ENCODE measurements at regions not wholly inside any gene's neighbourhood (a gene's known extent, or its start where the extent isn't known, plus 50 kb on each side); places are given as distances from the start of the nearest gene placed in this dataset.

- DNase-seq (ENCODE audit: low read depth in 3 of 3) = no peak
Observed at GRCh38 chr11:134647066-134647743, 235.2 kb upstream of the B3GAT1 start.

- no peak for DNase-seq (ENCODE audit: low read depth in 3 of 3)
Observed at GRCh38 chr11:134646561-134646960, 234.5 kb upstream of the B3GAT1 start.

- DNase-seq (ENCODE audit: low read depth in 3 of 3) = no peak
Observed at GRCh38 chr11:134645576-134645975, 233.5 kb upstream of the B3GAT1 start.

- DNase-seq (ENCODE audit: low read depth in 3 of 3) = no peak
Observed at GRCh38 chr11:134644476-134645456, 232.7 kb upstream of the B3GAT1 start.

DNA sequence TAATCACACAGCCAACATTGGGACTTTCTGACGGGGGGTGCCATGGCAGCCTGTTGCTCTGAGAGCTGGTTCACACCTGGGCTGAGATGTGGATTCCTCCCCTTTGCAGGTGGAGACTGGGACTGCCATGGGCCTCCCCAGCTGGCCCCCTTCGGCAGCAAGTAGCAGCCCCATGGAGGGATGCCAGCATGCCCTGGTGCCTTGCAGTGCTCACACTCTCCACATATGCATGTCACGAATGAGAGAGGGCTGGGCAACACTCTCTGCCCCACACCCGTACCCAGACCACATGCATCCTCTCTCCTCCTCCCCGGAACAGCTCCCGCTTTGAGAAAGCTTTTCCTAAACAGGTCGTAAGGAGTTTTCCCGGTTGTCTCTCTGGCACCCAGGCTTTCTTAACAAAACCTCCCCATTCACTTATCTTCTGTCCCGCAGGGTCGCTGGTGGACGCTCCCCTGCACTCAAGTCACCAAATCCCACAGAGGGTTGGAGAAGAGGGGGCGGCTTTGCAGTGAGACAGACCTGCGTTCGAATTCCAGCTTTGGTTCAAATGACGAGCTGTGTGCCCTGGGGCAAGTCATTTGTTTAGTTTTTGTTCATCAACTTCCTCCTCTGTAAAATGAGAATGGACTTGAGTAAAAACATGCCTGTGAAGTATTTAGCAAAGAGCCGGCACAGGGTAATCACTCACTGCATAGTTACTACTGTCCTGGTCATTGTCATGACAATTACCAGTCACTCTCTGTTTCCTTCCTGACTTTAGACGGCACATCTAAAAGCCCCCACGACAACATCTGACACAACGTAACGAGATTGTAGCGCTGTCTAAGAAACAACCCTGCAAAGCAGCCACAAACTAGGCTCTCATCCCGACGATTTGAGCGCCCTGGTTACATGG, 231.3 kb upstream of the B3GAT1 start:
- no peak for DNase-seq (ENCODE audit: low read depth in 3 of 3)

DNA sequence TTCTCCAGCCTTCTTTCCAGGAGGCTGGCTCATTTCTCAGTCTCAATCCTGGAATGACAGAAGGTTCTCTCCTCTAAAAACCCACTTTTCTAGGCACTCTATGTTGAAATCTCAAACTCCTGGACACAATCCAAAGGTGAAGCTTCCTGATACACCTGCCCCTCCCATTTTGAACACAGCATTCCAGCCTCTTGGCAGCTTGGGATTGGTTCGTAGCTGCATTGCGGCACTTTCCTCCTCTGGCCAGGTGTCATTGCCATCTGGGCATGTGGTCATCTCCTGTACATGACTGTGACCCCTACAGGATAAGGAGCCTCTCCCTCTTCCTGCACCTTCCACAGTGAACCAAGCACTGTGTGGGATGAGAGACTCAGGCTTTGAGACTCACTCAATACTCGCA, 230.2 kb upstream of the B3GAT1 start:
- no peak for DNase-seq (ENCODE audit: low read depth in 3 of 3)

GRCh38 chr11:134640971-134641968, 229.2 kb upstream of the B3GAT1 start:
- DNase-seq (ENCODE audit: low read depth in 3 of 3) = no peak

DNA sequence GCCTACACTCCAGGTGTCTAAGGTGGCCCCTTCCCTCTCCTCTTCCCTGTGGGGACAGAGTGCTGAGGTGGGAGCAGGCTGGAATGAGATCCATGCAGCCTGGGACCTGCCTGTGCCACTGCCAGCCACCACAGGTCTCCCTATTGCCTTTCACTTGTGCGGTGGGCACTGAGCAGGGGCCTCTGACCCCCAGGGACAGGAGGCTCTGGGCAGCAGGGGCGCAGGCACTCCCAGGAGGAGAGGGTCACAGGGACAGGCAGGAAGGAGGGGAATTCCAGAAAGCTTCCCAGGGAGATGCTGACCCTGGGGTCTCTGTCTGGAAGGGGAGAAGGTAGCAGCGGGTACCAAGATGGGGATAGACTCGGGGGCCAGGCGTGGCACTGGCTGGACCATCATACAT, 228.5 kb upstream of the B3GAT1 start:
- DNase-seq (ENCODE audit: low read depth in 3 of 3) = no peak

GRCh38 chr11:134639586-134640330, 227.7 kb upstream of the B3GAT1 start:
- no peak for DNase-seq (ENCODE audit: low read depth in 3 of 3)

GRCh38 chr11:134638796-134639430, 226.9 kb upstream of the B3GAT1 start:
- no peak for DNase-seq (ENCODE audit: low read depth in 3 of 3)

- DNase-seq (ENCODE audit: low read depth in 3 of 3) = no peak
Observed at GRCh38 chr11:134637091-134638015, 225.3 kb upstream of the B3GAT1 start.

DNA sequence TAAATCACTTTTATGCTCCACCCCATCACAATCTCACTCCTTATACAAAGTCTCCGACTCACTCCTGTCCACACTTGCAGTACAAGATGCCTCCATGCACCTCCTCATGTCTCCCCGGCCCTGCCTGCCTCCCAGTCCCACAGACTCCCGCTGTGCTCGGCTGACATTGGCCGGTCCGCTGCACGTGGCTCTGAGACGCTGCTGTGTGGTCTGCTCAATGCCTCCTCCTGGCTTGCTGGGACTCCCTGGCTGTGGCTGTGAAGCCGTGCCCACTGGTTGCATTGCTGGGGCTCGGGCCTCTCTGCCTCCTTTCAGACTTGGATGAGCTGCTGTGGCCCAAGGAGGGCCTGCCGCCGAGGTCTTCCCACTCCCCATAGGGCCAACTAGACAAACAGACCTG, 224.0 kb upstream of the B3GAT1 start:
- DNase-seq (ENCODE audit: low read depth in 3 of 3) = no peak

GRCh38 chr11:134634897-134635831, 223.1 kb upstream of the B3GAT1 start:
- no peak for DNase-seq (ENCODE audit: low read depth in 3 of 3)

DNA sequence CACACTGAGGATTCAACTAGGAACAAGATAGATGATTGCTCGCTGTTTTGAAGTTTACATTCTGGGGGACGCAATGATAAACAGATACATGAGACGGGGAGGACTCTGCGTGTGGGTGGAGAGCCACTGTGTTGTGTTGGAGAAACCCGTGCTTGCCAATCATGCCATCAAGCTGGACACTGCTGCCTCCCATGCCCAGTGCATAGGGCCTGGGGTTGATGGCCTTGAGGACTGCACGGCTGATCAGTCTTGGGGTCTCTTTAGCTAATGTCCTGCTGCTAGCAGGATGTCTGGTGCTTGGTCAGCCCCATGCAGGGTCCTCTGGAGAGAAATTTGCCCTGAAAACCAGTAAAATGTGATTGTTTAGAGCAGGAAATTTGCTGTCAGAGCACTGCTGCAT, 221.2 kb upstream of the B3GAT1 start:
- DNase-seq (ENCODE audit: low read depth in 3 of 3) = no peak

DNA sequence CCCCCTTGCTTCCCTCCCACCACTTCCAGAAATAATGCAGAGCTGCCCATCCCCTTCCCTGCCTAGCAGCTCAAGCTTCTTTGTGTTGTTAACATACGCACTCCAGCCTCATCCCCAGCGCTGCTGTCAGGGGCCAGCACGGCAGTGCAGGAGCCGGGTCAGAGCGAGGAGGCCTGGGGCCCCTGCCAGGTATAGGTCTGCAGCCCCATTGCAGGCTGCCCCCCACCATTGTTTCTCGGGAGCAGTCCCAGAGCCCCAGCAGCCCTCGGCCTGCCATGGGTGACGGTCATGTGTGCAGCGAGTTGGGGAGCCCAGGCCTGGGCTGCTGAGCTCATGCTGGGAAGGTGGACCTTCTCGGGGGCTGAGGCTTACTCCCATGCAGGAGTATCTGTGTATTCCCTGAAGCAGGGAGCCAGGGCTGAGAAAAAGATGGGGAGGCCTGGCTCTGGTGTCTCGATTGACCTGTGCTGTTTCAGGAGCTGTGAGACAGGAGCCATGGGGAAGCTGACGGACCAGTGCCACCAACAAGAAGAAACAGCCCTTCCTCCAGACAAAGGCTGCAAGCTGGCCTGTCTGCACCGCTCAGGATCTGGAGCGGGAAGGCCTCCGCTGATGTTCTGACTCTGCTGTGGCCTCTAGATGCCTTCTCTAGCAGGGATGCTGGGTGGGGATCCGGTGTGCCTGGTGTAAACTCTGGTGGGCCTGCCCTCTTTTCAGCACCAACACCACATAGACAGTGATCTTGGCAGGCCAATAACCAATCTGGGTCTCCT, 220.5 kb upstream of the B3GAT1 start:
- DNase-seq (ENCODE audit: low read depth in 3 of 3) = no peak

DNA sequence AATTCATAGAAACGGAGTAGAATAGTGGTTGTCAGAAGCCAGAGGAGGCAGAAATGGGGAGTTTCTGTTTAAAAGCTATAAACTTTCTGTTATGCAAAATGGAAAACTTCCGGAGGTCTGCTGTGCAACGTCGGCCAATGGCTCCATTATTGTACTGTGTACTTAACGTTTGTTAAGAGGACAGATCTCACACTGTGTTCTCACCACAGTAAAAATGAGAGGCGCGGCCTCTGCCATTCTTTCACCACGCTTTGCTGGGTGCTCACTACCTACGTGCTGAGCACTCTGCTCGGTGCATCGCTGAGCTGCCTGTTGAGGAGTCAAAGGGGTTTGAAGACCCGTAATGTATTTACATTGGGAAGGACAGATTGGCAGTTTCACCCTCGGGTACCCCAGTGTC, 218.8 kb upstream of the B3GAT1 start:
- DNase-seq (ENCODE audit: low read depth in 3 of 3) = no peak

DNA sequence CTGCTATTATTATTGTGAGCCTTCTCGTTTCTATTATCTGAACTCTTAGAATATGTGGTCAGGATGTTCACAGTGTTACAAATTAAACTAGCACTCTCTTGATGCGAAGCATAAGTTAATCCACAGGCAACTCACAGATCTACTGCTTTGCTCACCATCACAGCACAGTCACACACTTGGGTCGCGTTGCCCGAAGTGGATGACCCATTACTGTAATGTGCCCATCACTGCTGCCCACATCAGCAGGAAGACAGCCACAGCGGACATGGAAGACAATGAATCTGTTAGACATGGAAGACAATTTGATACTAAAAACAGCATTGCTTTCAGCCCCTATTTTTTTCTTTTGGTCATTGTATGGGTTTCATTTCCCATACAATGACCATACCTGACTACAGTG, 216.4 kb upstream of the B3GAT1 start:
- DNase-seq (ENCODE audit: low read depth in 3 of 3) = no peak

Measured in stimulated activated CD4-positive, alpha-beta T cell treated with anti-CD3 and anti-CD28 coated beads, TNF-alpha, amount 100 ng/mL, for 4 hours (primary cell).